SH-SY5Y (cell line): ENCODE measurements at regions not wholly inside any gene's neighbourhood (a gene's known extent, or its start where the extent isn't known, plus 50 kb on each side); places are given as distances from the start of the nearest gene placed in this dataset.

Source experiments
- GATA2 ChIP-seq: IDR thresholded peaks from 2 replicates; pipeline ENCODE4 v1.6.1; 2011; ENCODE audit warnings: mild to moderate bottlenecking, low read depth, low read length
- GATA3 ChIP-seq: IDR thresholded peaks from 2 replicates; pipeline ENCODE4 v1.6.1; 2011; ENCODE audit warnings: low read depth, mild to moderate bottlenecking, low read length, moderate library complexity

DNA sequence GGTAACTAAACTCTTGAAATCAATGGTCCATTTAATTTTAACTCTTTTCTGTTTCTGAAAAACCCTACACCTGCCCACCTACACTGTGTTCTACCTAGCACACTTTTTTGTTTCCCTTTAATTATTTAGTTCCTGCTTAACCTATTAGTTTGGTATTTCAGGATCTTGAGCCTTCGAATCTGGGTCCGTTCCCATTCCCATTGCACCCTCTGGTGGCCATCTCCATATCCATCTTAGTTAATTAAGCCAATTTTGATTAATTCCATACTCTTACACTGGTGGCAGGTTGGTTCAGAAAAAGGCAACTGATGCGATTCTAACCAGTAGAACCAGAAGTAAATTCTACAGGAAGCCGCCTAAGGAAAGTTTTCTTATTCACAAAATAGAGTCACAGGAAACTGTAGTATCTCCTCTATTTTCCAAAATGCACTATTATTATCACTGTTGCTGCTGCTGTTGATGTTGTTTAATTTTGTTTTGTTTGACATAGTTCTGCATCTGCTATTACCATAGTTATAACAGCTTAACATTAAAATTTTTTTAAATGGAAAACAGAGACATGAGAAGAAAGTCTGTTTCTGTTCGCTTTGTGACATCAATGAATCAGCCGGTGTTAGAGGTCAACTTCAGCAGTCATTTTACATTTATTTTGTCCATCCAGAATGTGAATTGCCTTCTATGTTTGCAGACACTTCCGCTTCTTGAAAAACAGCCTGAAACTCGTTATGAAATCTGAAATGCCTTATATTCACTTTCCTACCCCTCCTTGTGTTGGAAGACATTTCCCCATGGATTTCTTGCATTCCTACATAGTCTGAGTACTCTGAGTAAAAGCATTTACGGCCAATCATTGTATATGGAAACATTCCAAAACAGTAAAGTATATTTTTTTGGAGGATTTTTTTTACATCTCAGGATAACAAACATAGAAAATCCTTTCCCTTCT lies 115.5 kb upstream of the NCAM2 start:
- TF ChIP-seq GATA2 (no peak), GATA3 (no peak)
